NB4 (cell line): ENCODE measurements at regions not wholly inside any gene's neighbourhood (a gene's known extent, or its start where the extent isn't known, plus 50 kb on each side); places are given as distances from the start of the nearest gene placed in this dataset.

Experiments
- MYC ChIP-seq: IDR thresholded peaks from 2 replicates; pipeline ENCODE4 v1.6.1; 2011; ENCODE audit warnings: low read depth, low read length
- TF ChIP-seq, protein P1 (sequence below): IDR thresholded peaks from one replicate; pipeline ENCODE4 v1.5.1; 2012; ENCODE audit warnings: low read depth, low read length
- TF ChIP-seq, protein P2 (sequence below): IDR thresholded peaks from 2 replicates; pipeline ENCODE4 v1.6.1; 2011; ENCODE audit warnings: low read depth, low read length

DNA sequence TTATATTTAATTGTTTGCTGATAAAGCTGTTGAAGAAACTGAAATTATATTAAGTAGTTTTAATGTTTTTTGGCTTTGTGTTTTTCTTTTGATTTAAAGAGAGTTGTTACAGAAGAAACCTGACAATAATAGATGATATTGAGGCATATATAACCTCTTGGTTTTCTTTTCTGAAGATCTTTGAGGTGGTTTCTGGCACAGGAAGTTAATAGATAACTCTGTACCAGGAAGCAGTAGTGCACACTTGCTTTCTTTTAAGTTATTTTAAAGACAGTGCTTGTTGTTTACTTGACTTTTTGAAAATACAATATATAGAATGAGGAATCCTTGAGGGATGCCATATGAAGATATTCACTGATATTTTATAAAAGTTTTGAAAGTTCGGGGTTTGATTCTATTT is 209.0 kb upstream of the FBXO33 start:
- TF ChIP-seq, protein P1, sequence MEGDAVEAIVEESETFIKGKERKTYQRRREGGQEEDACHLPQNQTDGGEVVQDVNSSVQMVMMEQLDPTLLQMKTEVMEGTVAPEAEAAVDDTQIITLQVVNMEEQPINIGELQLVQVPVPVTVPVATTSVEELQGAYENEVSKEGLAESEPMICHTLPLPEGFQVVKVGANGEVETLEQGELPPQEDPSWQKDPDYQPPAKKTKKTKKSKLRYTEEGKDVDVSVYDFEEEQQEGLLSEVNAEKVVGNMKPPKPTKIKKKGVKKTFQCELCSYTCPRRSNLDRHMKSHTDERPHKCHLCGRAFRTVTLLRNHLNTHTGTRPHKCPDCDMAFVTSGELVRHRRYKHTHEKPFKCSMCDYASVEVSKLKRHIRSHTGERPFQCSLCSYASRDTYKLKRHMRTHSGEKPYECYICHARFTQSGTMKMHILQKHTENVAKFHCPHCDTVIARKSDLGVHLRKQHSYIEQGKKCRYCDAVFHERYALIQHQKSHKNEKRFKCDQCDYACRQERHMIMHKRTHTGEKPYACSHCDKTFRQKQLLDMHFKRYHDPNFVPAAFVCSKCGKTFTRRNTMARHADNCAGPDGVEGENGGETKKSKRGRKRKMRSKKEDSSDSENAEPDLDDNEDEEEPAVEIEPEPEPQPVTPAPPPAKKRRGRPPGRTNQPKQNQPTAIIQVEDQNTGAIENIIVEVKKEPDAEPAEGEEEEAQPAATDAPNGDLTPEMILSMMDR, result no peak
- TF ChIP-seq, protein P2, sequence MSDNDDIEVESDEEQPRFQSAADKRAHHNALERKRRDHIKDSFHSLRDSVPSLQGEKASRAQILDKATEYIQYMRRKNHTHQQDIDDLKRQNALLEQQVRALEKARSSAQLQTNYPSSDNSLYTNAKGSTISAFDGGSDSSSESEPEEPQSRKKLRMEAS, result no peak
- no peak for TF ChIP-seq MYC
